ENCODE measurements at regions not wholly inside any gene's neighbourhood (a gene's known extent, or its start where the extent isn't known, plus 50 kb on each side); places are given as distances from the start of the nearest gene placed in this dataset.
"Not testable (repeated sequence)": the region's sequence is repeated elsewhere in the genome, so short reads cannot be mapped to it uniquely, and the experiment has no call there.

GRCh38 chr3:124636101-124636862, 94.0 kb upstream of the UMPS start:
- no peak for DNase-seq (ENCODE audit: low spot score)

DNA sequence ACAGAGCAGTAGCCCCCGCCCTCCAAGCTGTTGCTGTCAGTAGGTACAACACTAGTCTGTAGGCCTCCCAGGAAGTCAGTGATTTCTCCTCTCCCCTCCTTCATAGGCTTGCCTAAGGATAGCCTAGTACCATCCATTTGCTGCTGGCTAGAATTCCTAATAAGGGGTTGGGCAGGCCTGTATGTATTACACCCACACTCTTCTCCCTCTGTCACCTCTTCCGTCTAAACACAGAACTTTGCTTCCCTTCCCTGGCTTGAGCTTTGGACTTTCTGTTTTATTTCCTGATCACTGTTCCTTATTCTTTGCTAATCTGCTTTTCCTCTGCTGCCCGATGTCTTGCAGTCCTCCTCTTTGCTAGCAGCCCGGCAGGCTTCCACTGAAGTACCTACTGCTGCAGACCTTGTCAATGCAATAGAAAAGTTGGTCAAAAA, 93.4 kb upstream of the UMPS start:
- no peak for DNase-seq (ENCODE audit: low spot score)

- no peak for DNase-seq (ENCODE audit: low spot score)
These were observed 90.6 kb upstream of the UMPS start for GRCh38 chr3:124639406-124640237.

DNA sequence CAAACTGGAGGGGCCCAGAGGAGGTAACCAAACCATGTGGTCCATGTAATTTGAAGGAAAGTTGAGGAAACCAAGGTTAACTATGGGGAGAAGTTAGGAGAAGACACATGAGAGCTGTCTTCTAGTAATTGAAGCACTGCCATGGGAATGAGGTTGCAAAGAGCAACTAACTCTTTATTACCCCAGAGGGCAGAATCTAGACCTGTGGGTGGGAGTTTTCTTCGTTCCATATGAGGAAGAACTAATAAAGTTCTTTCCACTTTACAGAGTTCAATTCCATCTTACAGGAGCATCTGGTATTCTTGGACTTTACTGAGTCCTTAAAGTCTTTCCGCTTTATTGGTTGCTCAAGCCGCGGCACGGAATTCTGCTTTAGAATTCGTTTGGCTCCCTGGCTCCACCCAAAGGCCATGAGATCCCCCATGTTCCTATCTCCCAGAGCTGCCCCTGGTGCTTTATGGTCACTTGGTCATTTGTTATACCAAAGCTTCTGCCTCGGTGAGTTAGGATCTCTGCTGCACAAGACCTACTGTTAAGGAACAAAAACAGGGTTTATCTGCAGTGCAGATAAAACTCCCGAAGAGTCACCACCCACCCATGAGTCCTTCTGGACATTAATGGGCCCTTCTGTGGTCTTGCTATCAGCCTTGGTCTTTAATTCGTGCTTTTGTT, 89.5 kb upstream of the UMPS start:
- DNase-seq (ENCODE audit: low spot score), result no peak

DNA sequence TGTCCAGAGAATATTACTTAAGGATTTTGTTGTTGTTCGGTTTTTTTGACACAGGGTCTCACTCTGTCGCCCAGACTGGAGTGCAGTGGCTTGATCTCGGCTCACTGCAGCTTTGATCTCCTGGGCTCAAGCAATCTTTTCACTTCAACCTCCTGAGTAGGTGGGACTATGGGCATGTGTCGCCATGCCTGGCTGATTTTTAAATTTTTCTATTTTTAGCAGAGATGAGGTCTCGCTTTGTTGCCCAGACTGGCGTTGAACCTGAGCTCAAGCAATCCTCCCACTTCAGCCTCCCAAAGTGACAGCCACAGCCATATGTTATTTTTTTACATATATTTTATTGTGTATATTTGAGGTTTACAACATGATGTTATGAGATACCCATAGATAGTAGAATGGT, 86.8 kb upstream of the UMPS start:
- DNase-seq (ENCODE audit: low spot score), result no peak

GRCh38 chr3:124646186-124646585, 84.1 kb upstream of the UMPS start:
- not testable (repeated sequence) for DNase-seq (ENCODE audit: low spot score)

GRCh38 chr3:124648551-124648950, 81.7 kb upstream of the UMPS start:
- DNase-seq (ENCODE audit: low spot score), result no peak

- DNase-seq (ENCODE audit: low spot score), result no peak
These were observed 79.5 kb upstream of the UMPS start for GRCh38 chr3:124650798-124651197.

DNA sequence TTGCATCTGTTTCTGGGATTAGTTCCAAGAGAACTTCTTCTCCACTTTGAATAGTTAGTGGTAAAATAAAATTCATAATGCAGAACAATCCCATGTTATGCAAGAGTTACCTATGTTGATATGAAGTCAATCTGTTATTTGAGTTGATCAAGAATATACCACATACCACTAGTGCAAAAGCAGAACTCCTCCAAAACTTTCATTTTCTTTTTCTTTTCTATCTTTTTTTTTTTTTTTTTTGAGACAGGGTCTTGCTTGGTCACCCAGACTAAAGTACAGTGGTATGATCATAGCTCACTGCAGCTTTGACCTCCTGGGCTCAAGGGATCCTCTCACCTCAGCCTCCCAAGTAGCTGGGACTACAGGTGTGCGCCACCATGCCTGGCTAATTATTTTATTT, 78.8 kb upstream of the UMPS start:
- DNase-seq (ENCODE audit: low spot score), result not testable (repeated sequence)

DNA sequence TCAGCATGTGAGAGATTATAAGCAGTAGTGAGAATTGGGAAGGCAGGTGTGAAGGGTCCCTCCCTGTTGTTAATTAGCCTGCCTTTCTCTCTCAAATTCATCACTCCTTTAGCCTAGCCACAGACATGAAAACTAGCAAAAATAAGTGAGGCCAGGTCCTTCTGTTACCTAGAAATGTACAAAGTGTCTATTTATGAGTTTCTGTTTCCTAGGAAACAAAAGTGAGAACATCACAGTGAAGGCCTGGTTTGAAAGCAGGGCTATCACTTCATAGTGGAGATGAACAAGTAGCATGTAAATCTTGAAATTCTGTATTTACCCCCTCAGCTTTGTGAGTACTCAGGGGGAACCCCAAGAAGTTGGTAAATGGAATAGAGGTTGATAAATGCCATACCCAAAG, 78.2 kb upstream of the UMPS start:
- no peak for DNase-seq (ENCODE audit: low spot score)

DNA sequence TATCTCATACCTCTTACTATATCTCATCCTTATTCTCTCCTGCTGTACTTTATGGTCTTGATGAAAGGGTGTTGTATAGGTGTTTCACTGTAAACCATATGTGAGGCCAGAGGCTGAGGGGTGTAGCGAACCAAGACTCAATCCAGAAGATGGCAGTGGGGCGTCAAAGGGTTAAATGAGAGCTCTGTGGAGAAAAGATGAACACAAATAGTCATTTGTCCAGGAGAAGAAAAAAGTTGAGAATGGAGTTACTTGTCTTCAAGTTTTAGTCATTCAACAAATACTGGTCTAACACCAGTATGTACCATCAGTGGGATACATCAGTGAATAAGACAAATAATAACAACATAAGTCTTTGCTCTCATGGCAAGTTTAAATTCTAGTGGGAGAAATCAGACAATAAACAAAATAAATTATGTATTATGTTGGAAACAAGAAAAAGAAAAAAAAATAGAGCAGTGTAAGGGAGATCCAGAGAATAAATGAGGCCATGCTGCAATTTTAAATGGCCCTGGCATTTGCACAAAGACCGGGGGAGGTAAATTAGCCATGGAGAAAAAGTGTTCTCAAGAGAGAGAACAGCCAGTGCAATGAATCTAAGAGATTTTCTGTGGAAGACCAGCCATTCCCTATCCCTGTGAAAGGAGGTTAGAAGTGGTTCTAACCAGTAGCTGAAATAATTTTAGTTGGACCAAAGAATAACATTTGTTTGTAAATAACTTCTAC, 77.0 kb upstream of the UMPS start:
- DNase-seq (ENCODE audit: low spot score), result no peak

GRCh38 chr3:124653797-124654469, 76.3 kb upstream of the UMPS start:
- no peak for DNase-seq (ENCODE audit: low spot score)

DNA sequence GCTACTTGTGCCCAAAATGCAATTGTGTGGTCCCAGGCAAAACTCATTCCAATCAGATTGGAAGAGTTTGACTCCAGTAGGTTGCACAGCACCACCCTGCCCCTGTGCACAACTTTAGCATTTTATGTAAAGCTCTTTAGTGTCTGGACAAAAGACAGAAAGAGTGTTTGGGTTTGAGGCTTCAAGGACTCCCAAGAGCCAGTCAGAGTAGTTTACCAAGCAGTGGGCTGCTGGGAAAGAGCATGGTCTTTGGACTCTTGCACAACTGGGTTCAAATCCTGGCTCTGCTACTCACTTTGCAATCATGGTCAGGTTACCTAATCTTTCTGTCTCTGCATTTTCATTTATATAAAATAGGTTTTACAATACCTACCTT, 75.8 kb upstream of the UMPS start:
- DNase-seq (ENCODE audit: low spot score), result no peak

- DNase-seq (ENCODE audit: low spot score), result no peak
These were observed 73.7 kb upstream of the UMPS start for GRCh38 chr3:124656531-124656930.

DNA sequence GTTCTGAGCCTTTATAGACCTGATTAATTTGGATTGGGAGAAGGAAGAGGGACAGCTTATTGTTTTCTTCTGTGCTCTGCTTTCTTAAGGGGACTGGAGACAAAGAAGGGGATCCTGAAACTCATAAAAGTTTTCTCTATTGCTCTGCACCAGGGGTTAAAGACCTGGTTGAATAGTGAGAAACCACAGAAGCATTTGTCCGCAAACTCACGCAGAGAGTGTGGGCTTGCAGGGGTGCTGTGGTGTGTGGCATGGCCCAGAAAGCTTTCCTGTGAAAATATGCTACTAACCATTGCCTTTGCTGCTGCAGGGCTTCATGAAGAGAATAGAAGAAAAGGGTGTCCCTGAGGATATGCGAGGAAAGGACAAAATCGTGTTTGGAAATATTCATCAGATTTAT, 73.1 kb upstream of the UMPS start:
- no peak for DNase-seq (ENCODE audit: low spot score)

DNA sequence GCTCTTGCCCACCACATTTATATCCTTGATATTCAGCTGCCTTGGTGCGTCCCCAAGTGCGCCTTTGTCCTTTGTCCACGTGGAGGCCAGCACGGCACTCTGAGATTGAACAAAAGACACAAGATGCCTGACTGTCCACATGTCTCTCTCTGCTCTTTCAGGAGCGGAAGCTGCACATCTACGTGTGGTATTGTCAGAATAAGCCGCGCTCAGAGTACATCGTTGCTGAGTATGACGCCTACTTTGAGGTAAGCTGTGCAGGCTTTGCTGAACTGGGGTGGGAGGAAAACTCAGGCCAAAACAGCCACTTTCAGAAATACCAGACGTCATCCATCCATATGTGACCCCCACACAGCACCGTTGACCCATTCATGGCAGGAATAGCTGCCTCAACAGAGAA, 72.0 kb upstream of the UMPS start:
- DNase-seq (ENCODE audit: low spot score), result no peak

DNA sequence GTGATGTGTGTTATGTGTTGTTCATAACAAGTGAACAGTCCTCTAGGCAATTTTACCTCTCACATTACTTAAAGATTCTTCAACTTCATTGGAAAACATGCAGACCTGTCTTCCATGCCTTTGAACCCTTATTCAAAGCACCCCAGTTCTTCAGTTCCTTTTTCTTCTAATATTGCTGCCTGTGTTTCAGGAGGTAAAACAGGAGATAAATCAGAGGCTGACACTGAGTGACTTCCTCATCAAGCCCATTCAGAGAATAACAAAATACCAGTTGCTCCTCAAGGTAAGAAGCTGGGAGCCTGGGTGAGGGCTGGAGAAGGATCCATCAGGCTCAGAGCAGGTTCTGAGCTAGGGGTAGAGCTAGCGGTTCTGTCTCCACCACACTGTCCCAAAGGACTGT, 71.1 kb upstream of the UMPS start:
- DNase-seq (ENCODE audit: low spot score), result no peak

- no peak for DNase-seq (ENCODE audit: low spot score)
These were observed 69.7 kb upstream of the UMPS start for GRCh38 chr3:124660599-124660998.

GRCh38 chr3:124663690-124664089, 66.6 kb upstream of the UMPS start:
- DNase-seq (ENCODE audit: low spot score), result no peak

GRCh38 chr3:124664804-124665203, 65.4 kb upstream of the UMPS start:
- DNase-seq (ENCODE audit: low spot score), result no peak

GRCh38 chr3:124666067-124666466, 64.2 kb upstream of the UMPS start:
- no peak for DNase-seq (ENCODE audit: low spot score)
